Panc1 (cell line): ENCODE measurements at regions not wholly inside any gene's neighbourhood (a gene's known extent, or its start where the extent isn't known, plus 50 kb on each side); places are given as distances from the start of the nearest gene placed in this dataset.

Experiments used
- POLR2AphosphoS5 ChIP-seq: IDR thresholded peaks from 2 replicates; pipeline ENCODE4 v1.6.1; 2012; ENCODE audit warnings: mild to moderate bottlenecking, low read depth, low read length, moderate library complexity
- TF ChIP-seq, protein P1 (sequence below): fragments of 450-650 bp; IDR thresholded peaks from 2 replicates; pipeline ENCODE4 v1.5.1; 2017; ENCODE audit warnings: mild to moderate bottlenecking
- TF ChIP-seq, protein P2 (sequence below), 2 experiments: IDR thresholded peaks; 2 replicates each; pipeline ENCODE4 v1.6.1; 2011 to 2012; ENCODE audit warnings: low read depth in 2 of 2, control low read depth in 1 of 2, low read length in 1 of 2, mild to moderate bottlenecking in 1 of 2, moderate library complexity in 1 of 2; ENCODE audit not compliant: insufficient read depth in 1 of 2

DNA sequence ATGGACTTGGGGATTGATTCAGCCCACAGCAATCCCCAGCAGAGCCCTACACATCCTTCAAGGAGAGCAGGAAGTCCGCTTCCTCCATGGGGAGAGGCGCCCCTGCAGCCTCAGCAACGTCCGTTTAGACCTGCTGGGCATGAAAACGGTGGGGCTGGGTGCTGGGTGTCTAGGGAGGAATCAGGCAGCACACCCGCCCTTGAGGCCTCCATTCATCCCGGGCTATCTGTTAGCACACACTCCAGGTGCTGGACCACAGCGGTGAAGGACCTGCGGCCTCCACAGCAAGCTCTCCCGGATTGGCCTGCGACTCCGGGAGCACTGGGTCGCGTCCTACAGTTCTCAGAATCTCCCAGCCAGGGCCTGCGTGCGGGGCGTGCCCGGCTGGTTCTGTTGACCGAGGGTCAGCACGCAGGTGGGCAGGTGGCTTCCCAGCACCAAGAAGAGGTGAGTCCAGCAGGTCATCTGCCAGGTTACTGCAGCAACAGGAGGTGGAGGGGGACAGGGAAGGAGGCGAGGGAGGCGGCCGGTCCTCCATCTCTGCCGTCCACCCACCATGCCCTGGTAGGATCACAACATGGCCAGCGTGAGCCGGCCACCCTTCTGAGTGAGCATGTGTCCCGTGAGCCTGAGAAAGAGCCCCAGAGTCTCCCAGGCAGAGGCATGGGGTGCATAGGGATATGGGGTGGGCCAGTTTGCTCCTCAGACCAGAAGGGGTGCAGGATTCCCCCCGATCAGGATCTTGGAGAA is 96.6 kb downstream of the RIPK4 start:
- TF ChIP-seq POLR2AphosphoS5: no peak
- TF ChIP-seq, protein P1, sequence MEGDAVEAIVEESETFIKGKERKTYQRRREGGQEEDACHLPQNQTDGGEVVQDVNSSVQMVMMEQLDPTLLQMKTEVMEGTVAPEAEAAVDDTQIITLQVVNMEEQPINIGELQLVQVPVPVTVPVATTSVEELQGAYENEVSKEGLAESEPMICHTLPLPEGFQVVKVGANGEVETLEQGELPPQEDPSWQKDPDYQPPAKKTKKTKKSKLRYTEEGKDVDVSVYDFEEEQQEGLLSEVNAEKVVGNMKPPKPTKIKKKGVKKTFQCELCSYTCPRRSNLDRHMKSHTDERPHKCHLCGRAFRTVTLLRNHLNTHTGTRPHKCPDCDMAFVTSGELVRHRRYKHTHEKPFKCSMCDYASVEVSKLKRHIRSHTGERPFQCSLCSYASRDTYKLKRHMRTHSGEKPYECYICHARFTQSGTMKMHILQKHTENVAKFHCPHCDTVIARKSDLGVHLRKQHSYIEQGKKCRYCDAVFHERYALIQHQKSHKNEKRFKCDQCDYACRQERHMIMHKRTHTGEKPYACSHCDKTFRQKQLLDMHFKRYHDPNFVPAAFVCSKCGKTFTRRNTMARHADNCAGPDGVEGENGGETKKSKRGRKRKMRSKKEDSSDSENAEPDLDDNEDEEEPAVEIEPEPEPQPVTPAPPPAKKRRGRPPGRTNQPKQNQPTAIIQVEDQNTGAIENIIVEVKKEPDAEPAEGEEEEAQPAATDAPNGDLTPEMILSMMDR: no peak
- TF ChIP-seq, protein P2, sequence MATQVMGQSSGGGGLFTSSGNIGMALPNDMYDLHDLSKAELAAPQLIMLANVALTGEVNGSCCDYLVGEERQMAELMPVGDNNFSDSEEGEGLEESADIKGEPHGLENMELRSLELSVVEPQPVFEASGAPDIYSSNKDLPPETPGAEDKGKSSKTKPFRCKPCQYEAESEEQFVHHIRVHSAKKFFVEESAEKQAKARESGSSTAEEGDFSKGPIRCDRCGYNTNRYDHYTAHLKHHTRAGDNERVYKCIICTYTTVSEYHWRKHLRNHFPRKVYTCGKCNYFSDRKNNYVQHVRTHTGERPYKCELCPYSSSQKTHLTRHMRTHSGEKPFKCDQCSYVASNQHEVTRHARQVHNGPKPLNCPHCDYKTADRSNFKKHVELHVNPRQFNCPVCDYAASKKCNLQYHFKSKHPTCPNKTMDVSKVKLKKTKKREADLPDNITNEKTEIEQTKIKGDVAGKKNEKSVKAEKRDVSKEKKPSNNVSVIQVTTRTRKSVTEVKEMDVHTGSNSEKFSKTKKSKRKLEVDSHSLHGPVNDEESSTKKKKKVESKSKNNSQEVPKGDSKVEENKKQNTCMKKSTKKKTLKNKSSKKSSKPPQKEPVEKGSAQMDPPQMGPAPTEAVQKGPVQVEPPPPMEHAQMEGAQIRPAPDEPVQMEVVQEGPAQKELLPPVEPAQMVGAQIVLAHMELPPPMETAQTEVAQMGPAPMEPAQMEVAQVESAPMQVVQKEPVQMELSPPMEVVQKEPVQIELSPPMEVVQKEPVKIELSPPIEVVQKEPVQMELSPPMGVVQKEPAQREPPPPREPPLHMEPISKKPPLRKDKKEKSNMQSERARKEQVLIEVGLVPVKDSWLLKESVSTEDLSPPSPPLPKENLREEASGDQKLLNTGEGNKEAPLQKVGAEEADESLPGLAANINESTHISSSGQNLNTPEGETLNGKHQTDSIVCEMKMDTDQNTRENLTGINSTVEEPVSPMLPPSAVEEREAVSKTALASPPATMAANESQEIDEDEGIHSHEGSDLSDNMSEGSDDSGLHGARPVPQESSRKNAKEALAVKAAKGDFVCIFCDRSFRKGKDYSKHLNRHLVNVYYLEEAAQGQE (IDR thresholded peaks at IDR 0.05; ENCODE audit: insufficient read depth in 1 of 2, low read depth in 2 of 2, low read length in 1 of 2): no peak
